Kidney epithelial cell (primary cell): ENCODE measurements at regions not wholly inside any gene's neighbourhood (a gene's known extent, or its start where the extent isn't known, plus 50 kb on each side); places are given as distances from the start of the nearest gene placed in this dataset.

Experiments
- DNase-seq: peaks from one replicate; pipeline ENCODE4 v3.0.0-alpha.2; 2010; ENCODE audit warnings: low read depth
- H3K27me3 ChIP-seq: 2 replicates; pipeline ENCODE4 v1.6.0; 2011; ENCODE audit warnings: low read length; ENCODE audit not compliant: control insufficient read depth, insufficient read depth
- H3K36me3 ChIP-seq: 2 replicates; pipeline ENCODE4 v1.5.1; 2011; ENCODE audit warnings: low read length; ENCODE audit not compliant: control insufficient read depth, insufficient read depth
- H3K4me3 ChIP-seq: 2 replicates; pipeline ENCODE4 v1.5.1; 2011; ENCODE audit warnings: low read depth, mild to moderate bottlenecking, control low read depth, low read length
- TF ChIP-seq, protein P1 (sequence below): IDR thresholded peaks from 2 replicates; pipeline ENCODE4 v1.5.1; 2011; ENCODE audit warnings: mild to moderate bottlenecking, moderate library complexity, low read length, control low read depth, inconsistent platforms; ENCODE audit not compliant: insufficient read depth, poor library complexity, severe bottlenecking

DNA sequence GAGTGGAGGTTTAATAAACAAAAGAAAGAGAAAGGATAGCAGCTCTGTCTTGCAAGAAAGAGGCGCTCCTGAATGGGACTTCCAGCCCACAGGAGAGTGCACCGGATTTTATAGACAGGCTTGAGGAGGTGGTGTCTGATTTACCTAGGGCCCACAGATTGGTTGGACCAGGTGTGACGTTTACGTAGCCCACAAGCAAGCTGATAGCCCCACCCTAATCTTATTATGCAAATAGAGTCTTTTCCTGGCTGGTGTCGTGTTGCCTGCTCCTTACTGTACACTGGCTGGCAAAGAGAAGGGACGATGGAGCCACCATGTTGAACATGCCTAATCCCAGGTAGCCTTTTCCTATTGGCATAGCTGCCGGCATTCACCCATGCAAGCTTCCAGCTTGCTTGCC is 319.7 kb upstream of the POM121L12 start:
- TF ChIP-seq, protein P1, sequence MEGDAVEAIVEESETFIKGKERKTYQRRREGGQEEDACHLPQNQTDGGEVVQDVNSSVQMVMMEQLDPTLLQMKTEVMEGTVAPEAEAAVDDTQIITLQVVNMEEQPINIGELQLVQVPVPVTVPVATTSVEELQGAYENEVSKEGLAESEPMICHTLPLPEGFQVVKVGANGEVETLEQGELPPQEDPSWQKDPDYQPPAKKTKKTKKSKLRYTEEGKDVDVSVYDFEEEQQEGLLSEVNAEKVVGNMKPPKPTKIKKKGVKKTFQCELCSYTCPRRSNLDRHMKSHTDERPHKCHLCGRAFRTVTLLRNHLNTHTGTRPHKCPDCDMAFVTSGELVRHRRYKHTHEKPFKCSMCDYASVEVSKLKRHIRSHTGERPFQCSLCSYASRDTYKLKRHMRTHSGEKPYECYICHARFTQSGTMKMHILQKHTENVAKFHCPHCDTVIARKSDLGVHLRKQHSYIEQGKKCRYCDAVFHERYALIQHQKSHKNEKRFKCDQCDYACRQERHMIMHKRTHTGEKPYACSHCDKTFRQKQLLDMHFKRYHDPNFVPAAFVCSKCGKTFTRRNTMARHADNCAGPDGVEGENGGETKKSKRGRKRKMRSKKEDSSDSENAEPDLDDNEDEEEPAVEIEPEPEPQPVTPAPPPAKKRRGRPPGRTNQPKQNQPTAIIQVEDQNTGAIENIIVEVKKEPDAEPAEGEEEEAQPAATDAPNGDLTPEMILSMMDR, result no peak
- no peaks in the 10 kb centered on the region for H3K36me3 ChIP-seq
- no peak overlapping the region for H3K4me3 ChIP-seq
- no peak for DNase-seq
- H3K27me3 ChIP-seq, result no peaks in the 10 kb centered on the region

DNA sequence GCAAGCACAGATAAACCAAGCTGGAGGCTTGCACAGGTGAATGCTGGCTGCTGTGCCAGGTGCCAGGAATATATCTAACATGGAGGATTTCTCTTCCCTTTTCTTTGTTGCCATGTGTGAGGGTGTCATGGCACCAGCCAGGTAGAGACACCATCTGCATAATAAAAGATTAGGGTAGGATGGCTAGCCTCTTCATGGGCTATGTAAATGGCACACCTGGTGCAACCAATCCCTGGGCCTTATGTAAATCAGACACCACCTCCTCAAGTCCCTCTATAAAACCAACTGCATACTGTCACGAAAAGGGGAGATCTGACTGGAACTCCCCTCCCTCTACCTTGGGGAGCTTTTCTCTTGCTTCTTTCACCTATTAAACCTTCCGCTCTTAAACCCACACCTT is 322.5 kb upstream of the POM121L12 start:
- TF ChIP-seq, protein P1, result no peak

DNA sequence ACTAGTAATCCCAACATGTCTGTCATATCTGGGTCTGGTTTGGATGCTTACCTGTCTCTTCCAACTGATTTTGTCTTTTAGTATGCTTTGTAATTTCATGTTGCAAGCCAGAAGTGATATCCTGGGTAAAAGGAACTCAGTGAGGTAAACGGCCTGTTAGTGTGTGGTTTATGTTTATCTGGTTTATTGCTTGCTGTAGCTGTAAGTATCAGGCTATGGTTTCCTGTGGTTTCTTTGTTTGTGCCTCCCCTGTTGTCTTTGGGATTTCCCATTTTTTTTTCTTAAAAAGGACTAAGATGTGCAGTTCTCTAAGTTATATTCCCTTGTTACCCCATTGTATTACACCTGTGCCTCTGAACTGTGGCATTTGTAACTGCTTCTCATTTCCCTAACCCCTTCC is 323.5 kb upstream of the POM121L12 start:
- TF ChIP-seq, protein P1, result no peak
- H3K27me3 ChIP-seq, result no peaks in the 10 kb centered on the region
- DNase-seq, result no peak
- no peak overlapping the region for H3K4me3 ChIP-seq
- no peaks in the 10 kb centered on the region for H3K36me3 ChIP-seq

More for the DNA sequence above, 322.5 kb upstream of the POM121L12 start:
- no peaks in the 10 kb centered on the region for H3K36me3 ChIP-seq
- no peaks in the 10 kb centered on the region for H3K27me3 ChIP-seq
- no peak overlapping the region for H3K4me3 ChIP-seq
- DNase-seq, result no peak

DNA sequence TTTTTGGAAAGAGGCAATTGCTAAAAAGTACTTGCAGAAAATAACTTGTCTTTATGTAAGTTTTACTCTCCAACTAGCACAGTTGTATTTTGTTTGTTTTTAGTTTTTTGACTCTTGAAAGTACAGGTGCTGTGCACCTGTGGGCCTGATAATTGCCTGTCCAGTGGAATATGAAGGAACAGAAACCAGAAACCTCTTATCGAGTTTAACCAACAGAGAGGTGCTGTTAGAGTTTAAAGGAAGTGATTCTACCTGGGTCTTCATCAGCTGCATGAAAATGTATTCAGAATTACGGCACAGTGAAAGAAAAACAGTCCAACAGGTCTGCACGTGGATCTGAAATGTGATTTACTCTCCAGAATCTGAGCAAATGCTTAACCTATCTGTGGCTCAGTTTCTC is 326.6 kb upstream of the POM121L12 start:
- TF ChIP-seq, protein P1, result no peak
- Histone ChIP-seq H3K4me3 (no peak overlapping the region), H3K27me3 (no peaks in the 10 kb centered on the region), H3K36me3 (no peaks in the 10 kb centered on the region)
- DNase-seq, result no peak

DNA sequence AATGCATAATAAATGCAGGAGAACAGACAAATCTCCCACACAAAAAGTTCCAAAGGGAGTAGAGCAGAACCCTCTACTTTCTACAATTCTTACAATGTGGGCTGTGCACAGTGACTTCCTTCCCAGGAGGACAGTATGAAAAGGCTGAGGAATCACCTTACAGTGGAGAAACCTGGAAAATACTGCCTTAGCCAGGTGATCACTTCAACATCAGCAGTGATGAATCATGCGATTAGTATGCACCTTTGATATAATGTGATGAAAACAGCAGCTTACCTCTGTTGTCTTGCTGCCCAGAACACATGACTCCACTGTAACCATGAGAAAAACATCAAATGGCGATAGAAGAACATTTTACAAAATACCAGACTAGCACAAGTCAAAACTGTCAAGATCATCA is 329.7 kb upstream of the POM121L12 start:
- TF ChIP-seq, protein P1, result no peak
- no peaks in the 10 kb centered on the region for H3K27me3 ChIP-seq
- no peaks in the 10 kb centered on the region for H3K36me3 ChIP-seq
- H3K4me3 ChIP-seq, result no peak overlapping the region
- no peak for DNase-seq

DNA sequence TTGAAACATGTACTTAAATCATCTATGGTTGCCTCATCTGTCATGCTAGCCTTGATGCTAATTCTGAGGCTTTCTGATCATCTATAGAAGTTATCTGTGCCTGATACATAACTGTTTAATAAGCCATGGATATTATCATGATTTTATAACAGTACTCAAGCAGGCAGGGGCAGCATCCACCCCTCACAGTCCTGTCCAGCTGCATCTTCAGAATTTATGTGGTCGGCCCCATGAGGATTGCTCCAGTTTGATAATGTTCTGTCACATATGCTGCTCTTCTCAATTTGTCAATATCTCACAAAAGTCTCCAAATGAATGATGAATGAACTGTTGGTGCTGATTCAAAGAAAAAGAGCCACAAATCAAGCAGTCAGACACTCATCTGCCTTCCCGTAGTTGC is 335.1 kb upstream of the POM121L12 start:
- Histone ChIP-seq H3K27me3 (no peaks in the 10 kb centered on the region), H3K4me3 (no peak overlapping the region), H3K36me3 (no peaks in the 10 kb centered on the region)
- TF ChIP-seq, protein P1, result no peak
- no peak for DNase-seq
